Stimulated activated CD8-positive, alpha-beta memory T cell treated with anti-CD3 and anti-CD28 coated beads, Interleukin-7, amount 100 ng/mL, for 4 hours (primary cell): ENCODE measurements at regions not wholly inside any gene's neighbourhood (a gene's known extent, or its start where the extent isn't known, plus 50 kb on each side); places are given as distances from the start of the nearest gene placed in this dataset.
"Not testable (repeated sequence)": the region's sequence is repeated elsewhere in the genome, so short reads cannot be mapped to it uniquely, and the experiment has no call there.

Experiments
- DNase-seq, 2 donors: peaks; one replicate each; pipeline ENCODE4 v3.0.0-alpha.2; 2020; ENCODE audit warnings: low read depth in 2 of 2

- no peak for DNase-seq
Measured at GRCh38 chr1:182260516-182260915, 131.1 kb downstream of the GLUL start.

- DNase-seq = no peak
Measured at GRCh38 chr1:182259968-182260367, 131.6 kb downstream of the GLUL start.

- DNase-seq = peak; percentile 21
Measured at GRCh38 chr1:182259229-182259872, 132.2 kb downstream of the GLUL start.

GRCh38 chr1:182257369-182258063 lies 134.1 kb downstream of the GLUL start:
- no peak for DNase-seq

- DNase-seq = no peak
Measured at GRCh38 chr1:182256931-182257330, 134.7 kb downstream of the GLUL start.

- DNase-seq = no peak
Measured at GRCh38 chr1:182255494-182255893, 136.1 kb downstream of the GLUL start.

- no peak for DNase-seq
Measured at GRCh38 chr1:182253319-182253860, 138.2 kb downstream of the GLUL start.

GRCh38 chr1:182251561-182251960 lies 140.0 kb downstream of the GLUL start:
- no peak for DNase-seq

GRCh38 chr1:182249201-182249676 lies 142.4 kb downstream of the GLUL start:
- no peak for DNase-seq

GRCh38 chr1:182248721-182249120 lies 142.9 kb downstream of the GLUL start:
- no peak for DNase-seq

- DNase-seq = not testable (repeated sequence)
Measured at GRCh38 chr1:182247813-182248212, 143.8 kb downstream of the GLUL start.

GRCh38 chr1:182246783-182247182 lies 144.8 kb downstream of the GLUL start:
- DNase-seq = no peak

- no peak for DNase-seq
Measured at GRCh38 chr1:182245040-182245439, 146.6 kb downstream of the GLUL start.

- DNase-seq = no peak
Measured at GRCh38 chr1:182244451-182244850, 147.1 kb downstream of the GLUL start.

- DNase-seq = no peak
Measured at GRCh38 chr1:182242641-182243040, 148.9 kb downstream of the GLUL start.

GRCh38 chr1:182240085-182240484 lies 151.5 kb downstream of the GLUL start:
- DNase-seq = no peak

GRCh38 chr1:182238421-182238820 lies 153.2 kb downstream of the GLUL start:
- no peak for DNase-seq

- no peak for DNase-seq
Measured at GRCh38 chr1:182237329-182237728, 154.3 kb downstream of the GLUL start.

GRCh38 chr1:182236651-182237077 lies 154.9 kb downstream of the GLUL start:
- no peak for DNase-seq

GRCh38 chr1:182235952-182236650 lies 155.5 kb downstream of the GLUL start:
- no peak for DNase-seq

- DNase-seq = no peak
Measured at GRCh38 chr1:182235604-182235951, 156.0 kb downstream of the GLUL start.

- no peak for DNase-seq
Measured at GRCh38 chr1:182229921-182230491, 161.6 kb downstream of the GLUL start.
